Fibroblast of mammary gland (primary cell): ENCODE measurements at regions not wholly inside any gene's neighbourhood (a gene's known extent, or its start where the extent isn't known, plus 50 kb on each side); places are given as distances from the start of the nearest gene placed in this dataset.

ENCODE experiments used
- DNase-seq: peaks from one replicate; pipeline ENCODE4 v3.0.0-alpha.2; 2010; ENCODE audit warnings: low read depth
- H3K4me3 ChIP-seq: 2 replicates; pipeline ENCODE4 v1.5.1; 2011; ENCODE audit warnings: low read depth, mild to moderate bottlenecking, low read length, moderate library complexity; ENCODE audit not compliant: control insufficient read depth
- CTCF ChIP-seq: conservative IDR thresholded peaks from 2 replicates; pipeline ENCODE4 v1.5.1; 2011; ENCODE audit warnings: low read depth, low read length, inconsistent platforms; ENCODE audit not compliant: control insufficient read depth, insufficient read depth

DNA sequence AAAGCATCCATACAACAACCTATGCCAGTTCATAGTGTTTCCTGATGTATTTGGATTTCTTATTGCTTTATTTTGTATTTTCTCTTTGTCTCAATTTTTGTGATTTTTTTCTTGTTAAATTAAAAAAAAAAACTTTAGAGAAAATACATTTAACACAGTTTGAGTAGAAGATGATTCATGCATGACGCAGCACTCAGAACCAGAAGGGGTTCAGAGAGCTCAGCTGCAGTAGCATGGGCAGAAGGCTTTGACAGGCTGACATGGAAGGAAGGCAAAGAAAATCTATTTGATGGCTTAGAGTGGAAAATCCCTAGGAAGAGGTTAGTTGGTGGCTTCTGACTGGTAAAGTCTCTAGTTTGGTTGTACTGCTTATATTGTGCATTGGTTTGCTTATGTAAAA lies 207.2 kb upstream of the STXBP5 start:
- peak; percentile 88 for DNase-seq
- no peak for TF ChIP-seq CTCF
- no peak overlapping the region for H3K4me3 ChIP-seq

GRCh38 chr6:146999766-147000165 lies 204.5 kb upstream of the STXBP5 start:
- DNase-seq = no peak
- TF ChIP-seq CTCF = no peak
- H3K4me3 ChIP-seq = no peak overlapping the region

DNA sequence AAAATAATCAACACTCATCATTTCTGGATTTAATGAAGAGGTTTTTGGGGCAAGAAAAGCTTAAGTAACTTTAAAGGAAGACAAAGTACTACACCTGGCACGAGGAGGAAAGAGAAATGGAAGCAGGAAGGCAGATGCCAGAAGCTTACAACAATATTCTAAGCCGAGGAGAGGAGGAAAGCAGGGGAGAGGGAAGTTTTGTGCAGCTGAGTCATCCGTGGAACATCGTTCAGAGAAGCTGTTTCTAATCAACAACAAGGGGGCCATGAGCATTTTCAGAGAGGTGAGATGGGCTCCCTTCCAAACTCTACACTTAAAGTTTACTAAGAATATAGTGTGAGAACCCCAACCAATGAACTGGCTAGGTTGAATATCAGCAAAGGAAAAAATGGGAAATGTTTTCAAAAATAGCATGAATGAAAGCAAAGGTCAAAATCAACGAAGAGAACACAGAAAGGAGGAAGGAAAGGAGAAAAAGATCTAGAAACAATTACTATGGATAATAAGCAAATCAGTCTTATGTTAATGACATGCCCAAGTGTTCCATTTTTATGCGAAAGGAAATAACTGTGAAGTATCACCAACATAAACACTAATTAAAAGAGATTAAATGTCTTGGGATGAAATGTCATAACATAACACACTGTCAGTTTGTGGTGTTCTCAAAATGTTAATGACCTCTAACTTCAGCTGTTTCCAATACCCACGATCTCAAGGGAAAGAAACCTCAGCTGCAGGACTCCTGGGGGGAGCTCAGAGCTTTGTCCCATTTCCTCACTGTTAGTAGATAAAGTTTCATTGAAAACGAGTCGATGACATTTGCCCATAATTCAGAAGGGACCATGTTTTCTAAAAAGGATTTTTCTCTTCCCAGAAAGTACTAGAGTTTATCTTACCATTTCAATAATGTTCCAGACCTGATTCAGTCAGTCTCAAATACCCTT lies 203.4 kb upstream of the STXBP5 start:
- no peak for TF ChIP-seq CTCF
- DNase-seq = peak; percentile 92
- H3K4me3 ChIP-seq = no peak overlapping the region

GRCh38 chr6:147001621-147002020 lies 202.6 kb upstream of the STXBP5 start:
- peak; percentile 71 for DNase-seq
- TF ChIP-seq CTCF = no peak
- no peak overlapping the region for H3K4me3 ChIP-seq

DNA sequence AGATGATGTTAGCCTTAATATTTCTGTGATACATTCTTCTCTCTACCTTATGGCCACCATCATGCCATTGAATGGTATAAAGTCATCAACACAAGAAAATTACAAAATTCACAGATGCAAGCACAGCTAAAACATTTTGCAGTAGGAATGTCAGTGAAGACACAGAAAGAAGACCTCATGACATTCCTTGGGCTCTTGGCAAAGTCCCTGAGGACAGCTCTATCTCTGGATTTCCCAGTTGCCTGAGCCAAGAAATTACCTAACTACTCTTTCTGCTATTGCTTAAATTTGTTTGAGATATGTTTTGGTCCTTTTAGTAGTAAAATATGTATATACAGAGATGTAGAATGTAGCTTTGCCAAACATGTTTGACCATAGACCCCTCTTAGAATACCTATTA lies 201.0 kb upstream of the STXBP5 start:
- no peak for TF ChIP-seq CTCF
- DNase-seq = peak; percentile 16
- H3K4me3 ChIP-seq = no peak overlapping the region

DNA sequence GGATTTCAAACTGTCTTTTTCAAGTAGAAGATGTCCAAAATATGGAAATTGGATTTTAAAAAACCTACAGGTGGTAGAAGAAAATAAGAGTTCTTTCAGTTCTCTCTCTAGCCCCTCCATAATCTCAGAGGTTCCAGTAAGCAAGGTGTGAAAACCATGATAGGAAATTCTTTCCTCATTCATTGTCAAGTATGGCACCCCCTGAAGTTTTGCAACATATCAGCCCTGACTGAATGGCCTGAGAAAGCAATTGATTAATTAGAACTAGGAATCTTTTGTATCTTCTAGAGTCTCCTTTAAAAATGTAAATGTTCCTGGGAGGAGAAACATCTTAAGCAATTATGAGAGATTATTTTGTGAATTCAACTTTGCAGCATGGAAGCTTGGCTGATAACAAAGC lies 198.7 kb upstream of the STXBP5 start:
- H3K4me3 ChIP-seq = no peak overlapping the region
- peak; percentile 9 for TF ChIP-seq CTCF
- no peak for DNase-seq

- DNase-seq = no peak
- no peak overlapping the region for H3K4me3 ChIP-seq
- TF ChIP-seq CTCF = no peak
Observed at GRCh38 chr6:147007441-147007840, 196.8 kb upstream of the STXBP5 start.
